ENCODE measurements at regions not wholly inside any gene's neighbourhood (a gene's known extent, or its start where the extent isn't known, plus 50 kb on each side); places are given as distances from the start of the nearest gene placed in this dataset.

DNA sequence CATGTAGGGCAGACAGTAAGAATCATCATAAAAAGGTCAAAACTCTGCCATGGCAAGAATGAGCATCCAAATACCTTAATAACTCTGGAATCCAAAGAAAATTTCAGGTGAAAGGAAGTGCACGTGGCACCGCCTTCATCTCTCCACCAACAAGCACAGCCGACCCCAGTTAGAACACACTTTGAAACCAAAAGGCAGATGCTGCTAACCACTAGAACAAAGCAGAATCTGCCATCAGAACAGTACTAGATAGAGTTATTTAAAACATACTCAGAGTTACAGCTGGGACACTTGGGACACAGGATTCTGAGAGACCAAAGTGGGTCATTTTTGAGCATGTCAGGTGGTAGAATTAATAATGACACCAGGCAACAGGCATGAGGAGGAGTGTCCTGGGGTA lies 106.7 kb upstream of the SOD1 start:
- no peak overlapping the region for H3K4me3 ChIP-seq
- no peak overlapping the region for H3K27ac ChIP-seq
- no peak for TF ChIP-seq EZH2phosphoT487 (IDR thresholded peaks at IDR 0.05; ENCODE audit: low read depth, severe bottlenecking, unreplicated experiment)
- TF ChIP-seq EZH2 (IDR thresholded peaks at IDR 0.05; ENCODE audit: borderline replicate concordance) = no peak
- no peak for TF ChIP-seq CTCF (IDR thresholded peaks at IDR 0.05; ENCODE audit: poor library complexity)
- peaks cover 26% of the 10 kb centered on the region for H3K27me3 ChIP-seq
- 91% methylated on average over 3 of the region's 3 CpGs for WGBS (ENCODE audit: low lambda C conversion rate, missing lambda C conversion rate)
- no peaks in the 10 kb centered on the region for H3K4me1 ChIP-seq (ENCODE audit: insufficient read depth)
- H3K36me3 ChIP-seq (replicated peaks; ENCODE audit: insufficient read depth, low read depth) = no peaks in the 10 kb centered on the region
- H3K79me2 ChIP-seq = peaks cover 27% of the 10 kb centered on the region
- no peak overlapping the region for H3K4me2 ChIP-seq
- H4K20me1 ChIP-seq (ENCODE audit: insufficient read depth, poor library complexity, severe bottlenecking) = no peaks in the 10 kb centered on the region
- H2AFZ ChIP-seq = no peak overlapping the region
- H3K9me3 ChIP-seq (ENCODE audit: low read depth) = no peaks in the 10 kb centered on the region
- H3K9me2 ChIP-seq (replicated peaks; ENCODE audit: insufficient read depth) = no peaks in the 10 kb centered on the region
- no peak for DNase-seq (ENCODE audit: low spot score)

- TF ChIP-seq EZH2phosphoT487 (IDR thresholded peaks at IDR 0.05; ENCODE audit: low read depth, severe bottlenecking, unreplicated experiment) = no peak
- no peak for TF ChIP-seq CTCF (IDR thresholded peaks at IDR 0.05; ENCODE audit: poor library complexity)
- TF ChIP-seq EZH2 (IDR thresholded peaks at IDR 0.05; ENCODE audit: borderline replicate concordance) = no peak
- no peak overlapping the region for H3K4me2 ChIP-seq
- H3K4me3 ChIP-seq = no peak overlapping the region
- H3K27ac ChIP-seq = no peak overlapping the region
- H3K9me3 ChIP-seq (ENCODE audit: low read depth) = no peaks in the 10 kb centered on the region
- H3K9me2 ChIP-seq (replicated peaks; ENCODE audit: insufficient read depth) = no peaks in the 10 kb centered on the region
- H3K4me1 ChIP-seq (ENCODE audit: insufficient read depth) = peaks cover 4% of the 10 kb centered on the region
- H4K20me1 ChIP-seq (ENCODE audit: insufficient read depth, poor library complexity, severe bottlenecking) = no peaks in the 10 kb centered on the region
- H3K36me3 ChIP-seq (replicated peaks; ENCODE audit: insufficient read depth, low read depth) = no peaks in the 10 kb centered on the region
- DNase-seq (ENCODE audit: low spot score) = no peak
- peaks cover 30% of the 10 kb centered on the region for H3K79me2 ChIP-seq
- H2AFZ ChIP-seq = no peak overlapping the region
- 97% methylated on average over 7 of the region's 7 CpGs for WGBS (ENCODE audit: low lambda C conversion rate, missing lambda C conversion rate)
- H3K27me3 ChIP-seq = peaks cover under 1% of the 10 kb centered on the region
Measured at GRCh38 chr21:31550070-31550469, 109.4 kb upstream of the SOD1 start.

DNA sequence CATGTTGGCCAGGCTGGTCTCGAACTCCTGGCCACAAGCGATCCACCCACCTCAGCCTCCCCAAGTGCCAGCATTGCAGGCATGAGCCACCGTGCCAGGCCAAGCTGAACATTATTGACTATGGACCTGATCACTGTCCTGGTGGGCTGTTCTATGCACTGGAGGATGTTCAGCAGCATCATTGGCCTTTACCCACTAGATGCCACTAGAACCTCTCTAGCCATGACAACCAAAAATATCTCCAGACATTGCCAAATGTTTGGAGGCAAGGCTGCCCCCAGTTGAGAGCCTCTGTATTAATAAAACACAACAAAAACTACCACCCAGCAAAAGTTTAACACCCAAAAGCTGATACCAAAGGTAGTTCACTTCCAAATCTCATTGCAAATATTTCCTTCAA lies 110.8 kb upstream of the SOD1 start:
- H3K36me3 ChIP-seq (replicated peaks; ENCODE audit: insufficient read depth, low read depth) = no peaks in the 10 kb centered on the region
- peaks cover 23% of the 10 kb centered on the region for H3K79me2 ChIP-seq
- no peaks in the 10 kb centered on the region for H3K9me2 ChIP-seq (replicated peaks; ENCODE audit: insufficient read depth)
- H3K9me3 ChIP-seq (ENCODE audit: low read depth) = no peaks in the 10 kb centered on the region
- 97% methylated on average over 3 of the region's 3 CpGs for WGBS (ENCODE audit: low lambda C conversion rate, missing lambda C conversion rate)
- peaks cover 4% of the 10 kb centered on the region for H3K4me1 ChIP-seq (ENCODE audit: insufficient read depth)
- TF ChIP-seq CTCF (IDR thresholded peaks at IDR 0.05; ENCODE audit: poor library complexity) = no peak
- TF ChIP-seq EZH2phosphoT487 (IDR thresholded peaks at IDR 0.05; ENCODE audit: low read depth, severe bottlenecking, unreplicated experiment) = no peak
- no peak for TF ChIP-seq EZH2 (IDR thresholded peaks at IDR 0.05; ENCODE audit: borderline replicate concordance)
- DNase-seq (ENCODE audit: low spot score) = no peak
- no peak overlapping the region for H3K4me2 ChIP-seq
- H3K4me3 ChIP-seq = no peak overlapping the region
- no peak overlapping the region for H2AFZ ChIP-seq
- H3K27me3 ChIP-seq = no peaks in the 10 kb centered on the region
- no peak overlapping the region for H3K27ac ChIP-seq
- H4K20me1 ChIP-seq (ENCODE audit: insufficient read depth, poor library complexity, severe bottlenecking) = no peaks in the 10 kb centered on the region

All from hepatocyte (in vitro differentiated cells).